H9 (cell line): ENCODE measurements at regions not wholly inside any gene's neighbourhood (a gene's known extent, or its start where the extent isn't known, plus 50 kb on each side); places are given as distances from the start of the nearest gene placed in this dataset.

Source experiments
- DNase-seq: peaks from one replicate; pipeline ENCODE4 v3.0.0-alpha.2; 2017
- H2AFZ ChIP-seq: one replicate; pipeline ENCODE4 v1.6.1; 2013; ENCODE audit warnings: mild to moderate bottlenecking, low read length, control low read depth, moderate library complexity
- H2AK5ac ChIP-seq: 2 replicates; pipeline ENCODE4 v1.6.1; 2013; ENCODE audit warnings: low read length, control low read depth, mixed read lengths; ENCODE audit not compliant: insufficient read length
- H2BK120ac ChIP-seq: one replicate; pipeline ENCODE4 v1.6.1; 2013; ENCODE audit warnings: low read depth, mild to moderate bottlenecking, low read length, control low read depth, inconsistent platforms; ENCODE audit not compliant: poor library complexity, severe bottlenecking
- H2BK12ac ChIP-seq: 2 replicates; pipeline ENCODE4 v1.6.1; 2013; ENCODE audit warnings: low read length, control low read depth, mixed read lengths, low read depth; ENCODE audit not compliant: insufficient read length
- H2BK15ac ChIP-seq: 2 replicates; pipeline ENCODE4 v1.6.1; 2013; ENCODE audit warnings: low read depth, low read length, control low read depth
- H2BK20ac ChIP-seq: one replicate; pipeline ENCODE4 v1.6.1; 2013; ENCODE audit warnings: low read depth, mild to moderate bottlenecking, low read length, control low read depth, inconsistent platforms; ENCODE audit not compliant: poor library complexity, severe bottlenecking
- H2BK5ac ChIP-seq: 2 replicates; pipeline ENCODE4 v1.6.1; 2013; ENCODE audit warnings: low read length, control low read depth, mixed read lengths; ENCODE audit not compliant: insufficient read length
- H3K14ac ChIP-seq: 2 replicates; pipeline ENCODE4 v1.6.1; 2013; ENCODE audit warnings: low read length, control low read depth; ENCODE audit not compliant: insufficient read depth
- H3K18ac ChIP-seq: 2 replicates; pipeline ENCODE4 v1.6.1; 2013; ENCODE audit warnings: low read depth, mild to moderate bottlenecking, mixed read lengths, low read length, control low read depth; ENCODE audit not compliant: insufficient read length
- H3K23ac ChIP-seq: 2 replicates; pipeline ENCODE4 v1.6.1; 2013; ENCODE audit warnings: low read length, control low read depth, mixed read lengths, low read depth; ENCODE audit not compliant: insufficient read length
- H3K23me2 ChIP-seq: 2 replicates; pipeline ENCODE4 v1.6.1; 2013; ENCODE audit warnings: low read depth, mild to moderate bottlenecking, mixed read lengths, low read length, control low read depth; ENCODE audit not compliant: insufficient read length, poor library complexity, severe bottlenecking
- H3K27ac ChIP-seq: 2 replicates; pipeline ENCODE4 v1.5.1; 2013; ENCODE audit warnings: low read length, control low read depth, mixed read lengths, low read depth; ENCODE audit not compliant: insufficient read length
- H3K27me3 ChIP-seq: 2 replicates; pipeline ENCODE4 v1.6.1; 2013; ENCODE audit warnings: low read length, control low read depth, inconsistent platforms; ENCODE audit not compliant: insufficient read depth
- H3K4ac ChIP-seq: 2 replicates; pipeline ENCODE4 v1.6.1; 2013; ENCODE audit warnings: low read depth, mild to moderate bottlenecking, control low read depth, inconsistent platforms, low read length, moderate library complexity
- H3K4me1 ChIP-seq: 2 replicates; pipeline ENCODE4 v1.6.1; 2013; ENCODE audit warnings: low read length, control low read depth, inconsistent platforms; ENCODE audit not compliant: insufficient read depth
- H3K4me2 ChIP-seq: 2 replicates; pipeline ENCODE4 v1.6.1; 2013; ENCODE audit warnings: low read length, control low read depth, mixed read lengths; ENCODE audit not compliant: insufficient read length, insufficient read depth
- H3K56ac ChIP-seq: 2 replicates; pipeline ENCODE4 v1.6.1; 2013; ENCODE audit warnings: low read depth, mild to moderate bottlenecking, mixed read lengths, low read length, control low read depth; ENCODE audit not compliant: insufficient read length
- H3K79me1 ChIP-seq: 2 replicates; pipeline ENCODE4 v1.6.1; 2013; ENCODE audit warnings: low read depth, mild to moderate bottlenecking, moderate library complexity, low read length, control low read depth, inconsistent platforms; ENCODE audit not compliant: insufficient read depth, poor library complexity, severe bottlenecking
- H3K79me2 ChIP-seq: 2 replicates; pipeline ENCODE4 v1.6.1; 2013; ENCODE audit warnings: low read length, control low read depth, inconsistent platforms; ENCODE audit not compliant: insufficient read depth
- H3K9ac ChIP-seq: 2 replicates; pipeline ENCODE4 v1.6.1; 2013; ENCODE audit warnings: low read length, control low read depth, mixed read lengths; ENCODE audit not compliant: insufficient read length; ENCODE audit errors: extremely low read depth
- H3K9me3 ChIP-seq: one replicate; pipeline ENCODE4 v1.6.1; 2013; ENCODE audit warnings: low read depth, low read length, inconsistent platforms; ENCODE audit not compliant: control insufficient read depth
- H3T11ph ChIP-seq: one replicate; pipeline ENCODE4 v1.6.1; 2013; ENCODE audit warnings: mild to moderate bottlenecking, low read length, control low read depth, inconsistent platforms
- H4K20me1 ChIP-seq: one replicate; pipeline ENCODE4 v1.6.1; 2013; ENCODE audit not compliant: control insufficient read depth, insufficient read length, insufficient read depth
- H4K5ac ChIP-seq: 2 replicates; pipeline ENCODE4 v1.6.1; 2013; ENCODE audit warnings: low read depth, mild to moderate bottlenecking, mixed read lengths, low read length, control low read depth; ENCODE audit not compliant: insufficient read length
- H4K8ac ChIP-seq: replicated peaks from 2 replicates; pipeline ENCODE4 v1.6.1; 2013; ENCODE audit warnings: low read length, control low read depth, mixed read lengths, low read depth; ENCODE audit not compliant: insufficient read length
- H4K91ac ChIP-seq: 2 replicates; pipeline ENCODE4 v1.6.1; 2013; ENCODE audit warnings: low read depth, mild to moderate bottlenecking, moderate library complexity, mixed read lengths, low read length, control low read depth; ENCODE audit not compliant: insufficient read length
- H3K27ac Mint-ChIP-seq, 3 experiments: 2 replicates in 2 of 3; 3 replicates in 1 of 3; pipeline ENCODE4 v1.8.0; 2020 to 2021; ENCODE audit warnings: mixed read lengths in 3 of 3, mild to moderate bottlenecking in 1 of 3, moderate library complexity in 1 of 3
- H3K27me3 Mint-ChIP-seq: 2 replicates; pipeline ENCODE4 v1.8.0; 2021; ENCODE audit warnings: low read depth, mild to moderate bottlenecking, moderate library complexity, mixed read lengths
- H3K36me3 Mint-ChIP-seq, 3 experiments: 2 replicates in 2 of 3; 3 replicates in 1 of 3; pipeline ENCODE4 v1.8.0; 2020 to 2021; ENCODE audit warnings: low read depth in 3 of 3, mixed read lengths in 3 of 3; ENCODE audit not compliant: insufficient read depth in 1 of 3
- H3K4me1 Mint-ChIP-seq, 2 experiments: 2 replicates each; pipeline ENCODE4 v1.8.0; 2020; ENCODE audit warnings: mixed read lengths in 2 of 2
- H3K4me3 Mint-ChIP-seq, 2 experiments: 2 replicates in 1 of 2; 3 replicates in 1 of 2; pipeline ENCODE4 v1.8.0; 2020 to 2021; ENCODE audit warnings: mild to moderate bottlenecking in 2 of 2, mixed read lengths in 2 of 2, moderate library complexity in 1 of 2
- H3K9me3 Mint-ChIP-seq, 2 experiments: 2 replicates in 1 of 2; 3 replicates in 1 of 2; pipeline ENCODE4 v1.8.0; 2020; ENCODE audit warnings: mild to moderate bottlenecking in 2 of 2, mixed read lengths in 2 of 2, moderate library complexity in 1 of 2
- CTCF ChIP-seq: fragments of 200-600 bp; sonication (generic); conservative IDR thresholded peaks from 3 replicates; pipeline ENCODE4 v1.8.0; 2021; ENCODE audit warnings: antibody characterized with exemption, mild to moderate bottlenecking
- WGBS: extraction: QIAGEN DNeasy Blood & Tissue Kit; methylation state at CpG from one replicate; pipeline ENCODE4 v1.1.7; 2013; ENCODE audit warnings: missing lambda C conversion rate, low lambda C conversion rate, mixed read lengths; ENCODE audit not compliant: insufficient read length; ENCODE audit errors: extremely low coverage; 5-methylcytosine and 5-hydroxymethylcytosine counted together

GRCh38 chr18:79588636-79589481 lies 90.7 kb upstream of the CTDP1 start:
- Histone ChIP-seq H3K4me1 (no peaks in the 10 kb centered on the region), H4K91ac (no peak overlapping the region), H3K79me1 (no peaks in the 10 kb centered on the region), H3K9me3 (no peaks in the 10 kb centered on the region), H3T11ph (no peak overlapping the region), H3K27me3 (no peaks in the 10 kb centered on the region), H2BK12ac (no peak overlapping the region), H3K23me2 (peaks cover 4% of the 10 kb centered on the region), H2BK120ac (no peak overlapping the region), H3K4ac (no peak overlapping the region), H3K23ac (no peak overlapping the region), H4K20me1 (peaks cover 4% of the 10 kb centered on the region), H3K79me2 (no peaks in the 10 kb centered on the region), H4K8ac (no peak overlapping the region), H3K9ac (no peak overlapping the region), H3K18ac (no peak overlapping the region), H2BK20ac (no peak overlapping the region), H2BK5ac (no peak overlapping the region), H3K56ac (no peak overlapping the region), H2BK15ac (no peak overlapping the region), H2AK5ac (no peak overlapping the region), H4K5ac (no peak overlapping the region), H3K14ac (no peak overlapping the region), H3K27ac (no peak overlapping the region), H3K4me2 (no peak overlapping the region), H2AFZ (no peak overlapping the region)
- no CpG with 5 or more reads among the region's 38 CpGs for WGBS
- Mint-ChIP-seq H3K4me3 (no peak overlapping the region), H3K27me3 (peaks cover 2% of the 10 kb centered on the region; the same call in 1 of the 2 replicates), H3K9me3 (peaks cover 0 to 5% of the 10 kb centered on the region in 2 experiments; a peak in 2 of 5 replicates), H3K4me1 (peaks cover 12 to 22% of the 10 kb centered on the region in 2 experiments), H3K27ac (peak overlapping the region in 1 of 3 experiments; percentile 87; a peak in 2 of 7 replicates), H3K36me3 (no peaks in the 10 kb centered on the region)
- DNase-seq: no peak
- no peak for TF ChIP-seq CTCF
